ENCODE measurements at regions not wholly inside any gene's neighbourhood (a gene's known extent, or its start where the extent isn't known, plus 50 kb on each side); places are given as distances from the start of the nearest gene placed in this dataset.

- TF ChIP-seq CTCF (IDR thresholded peaks at IDR 0.05; ENCODE audit: insufficient read depth, low read depth, low read length, missing control alignments) = no peak
- no peak overlapping the region for H3K4me3 ChIP-seq (ENCODE audit: low read length)
- DNase-seq (ENCODE audit: low read depth) = no peak
Measured at GRCh38 chr1:229971141-229971540, 95.9 kb upstream of the GALNT2 start.

- TF ChIP-seq CTCF (IDR thresholded peaks at IDR 0.05; ENCODE audit: insufficient read depth, low read depth, low read length, missing control alignments) = no peak
- no peak for DNase-seq (ENCODE audit: low read depth)
- no peak overlapping the region for H3K4me3 ChIP-seq (ENCODE audit: low read length)
Measured at GRCh38 chr1:229972600-229973296, 94.3 kb upstream of the GALNT2 start.

- TF ChIP-seq CTCF (IDR thresholded peaks at IDR 0.05; ENCODE audit: insufficient read depth, low read depth, low read length, missing control alignments) = no peak
- no peak for DNase-seq (ENCODE audit: low read depth)
- no peak overlapping the region for H3K4me3 ChIP-seq (ENCODE audit: low read length)
Measured at GRCh38 chr1:229973297-229973612, 93.8 kb upstream of the GALNT2 start.

- no peak for TF ChIP-seq CTCF (IDR thresholded peaks at IDR 0.05; ENCODE audit: insufficient read depth, low read depth, low read length, missing control alignments)
- no peak for DNase-seq (ENCODE audit: low read depth)
- no peak overlapping the region for H3K4me3 ChIP-seq (ENCODE audit: low read length)
Measured at GRCh38 chr1:229975047-229975446, 92.0 kb upstream of the GALNT2 start.

- DNase-seq (ENCODE audit: low read depth) = peak; percentile 82
- TF ChIP-seq CTCF (IDR thresholded peaks at IDR 0.05; ENCODE audit: insufficient read depth, low read depth, low read length, missing control alignments) = no peak
Measured at GRCh38 chr1:229980009-229980408, 87.0 kb upstream of the GALNT2 start.

GRCh38 chr1:229981736-229982135 lies 85.3 kb upstream of the GALNT2 start:
- no peak overlapping the region for H3K4me3 ChIP-seq (ENCODE audit: low read length)
- no peak for DNase-seq (ENCODE audit: low read depth)
- TF ChIP-seq CTCF (IDR thresholded peaks at IDR 0.05; ENCODE audit: insufficient read depth, low read depth, low read length, missing control alignments) = no peak

More at GRCh38 chr1:229980009-229980408, 87.0 kb upstream of the GALNT2 start:
- no peak overlapping the region for H3K4me3 ChIP-seq (ENCODE audit: low read length)

GRCh38 chr1:229984310-229984991 lies 82.6 kb upstream of the GALNT2 start:
- no peak for DNase-seq (ENCODE audit: low read depth)
- no peak overlapping the region for H3K4me3 ChIP-seq (ENCODE audit: low read length)
- no peak for TF ChIP-seq CTCF (IDR thresholded peaks at IDR 0.05; ENCODE audit: insufficient read depth, low read depth, low read length, missing control alignments)
